Thyroid gland (tissue), 4 donors: ENCODE measurements at regions not wholly inside any gene's neighbourhood (a gene's known extent, or its start where the extent isn't known, plus 50 kb on each side); places are given as distances from the start of the nearest gene placed in this dataset.

Experiments
- CTCF ChIP-seq, 6 experiments: fragments of 200-600 bp in 3 of 6; fragments of 450-650 bp in 3 of 6; sonication (generic) in 3 of 6; IDR thresholded peaks; one replicate each; pipeline ENCODE4 v1.5.1; 2016 to 2019; ENCODE audit warnings: antibody characterized with exemption in 6 of 6, mild to moderate bottlenecking in 2 of 6, inconsistent platforms in 1 of 6, moderate library complexity in 1 of 6
- POLR2A ChIP-seq, 2 donors: fragments of 450-650 bp; IDR thresholded peaks; one replicate each; pipeline ENCODE4 v1.6.1; 2017; ENCODE audit warnings: antibody characterized with exemption in 2 of 2, mild to moderate bottlenecking in 2 of 2, moderate library complexity in 1 of 2

- TF ChIP-seq CTCF (IDR thresholded peaks at IDR 0.05) (no peak), POLR2A (IDR thresholded peaks at IDR 0.05) (no peak)
Observed at GRCh38 chr5:173679909-173680630, 63.6 kb upstream of the BOD1 start.
